ENCODE measurements at regions not wholly inside any gene's neighbourhood (a gene's known extent, or its start where the extent isn't known, plus 50 kb on each side); places are given as distances from the start of the nearest gene placed in this dataset.
"Not testable (repeated sequence)": the region's sequence is repeated elsewhere in the genome, so short reads cannot be mapped to it uniquely, and the experiment has no call there.

- not testable (repeated sequence) for DNase-seq
Observed at GRCh38 chr16:29294400-29294933, 112.0 kb downstream of the NPIPB11 start.

DNA sequence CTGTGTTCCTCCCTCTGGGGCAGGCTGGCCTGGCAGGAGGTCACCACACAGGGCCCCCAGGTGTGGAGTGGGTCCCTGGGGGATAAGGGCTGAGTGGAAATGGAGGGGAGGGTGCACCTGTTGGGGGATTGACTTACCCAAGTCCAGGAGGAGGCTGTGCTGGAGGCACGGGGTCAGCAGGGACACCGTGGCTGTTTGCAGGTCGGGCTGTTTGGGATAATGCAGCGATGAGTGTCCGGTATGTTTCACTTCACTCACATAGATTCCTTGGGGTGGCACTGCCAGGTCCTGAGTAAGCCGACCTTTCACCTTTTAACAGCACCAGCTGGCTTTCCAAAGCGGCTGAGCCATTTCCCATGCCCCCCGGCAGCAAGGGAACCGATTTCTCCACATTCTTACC is 113.0 kb downstream of the NPIPB11 start:
- DNase-seq: not testable (repeated sequence)

DNA sequence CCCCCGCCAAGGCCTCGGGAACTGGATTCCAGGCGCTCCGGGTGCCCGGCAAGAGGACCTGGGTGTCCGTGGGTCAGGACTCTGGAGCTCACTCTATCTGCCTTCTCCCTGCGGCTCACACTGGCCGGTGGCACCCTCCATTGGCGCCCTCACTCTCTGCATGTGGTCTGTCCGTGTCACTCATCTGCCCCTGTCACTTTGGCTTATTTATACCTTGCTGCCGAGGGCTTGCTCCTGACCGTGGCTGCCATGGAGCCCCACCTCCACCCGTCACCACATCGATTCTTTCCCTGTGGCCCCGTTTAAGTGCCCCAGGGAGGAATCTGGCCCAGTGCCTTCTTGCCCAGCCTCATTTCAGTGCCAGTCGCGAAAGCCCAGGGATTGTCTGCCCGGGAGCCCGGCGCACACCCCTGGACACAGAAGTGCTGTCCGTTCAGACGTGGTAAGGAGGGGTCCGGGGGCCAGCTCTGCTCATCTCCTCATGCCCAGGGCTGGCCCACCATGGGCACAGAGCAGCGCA is 113.5 kb downstream of the NPIPB11 start:
- DNase-seq: not testable (repeated sequence)

GRCh38 chr16:29291329-29292271 is 114.9 kb downstream of the NPIPB11 start:
- DNase-seq: peak; percentile 15

DNA sequence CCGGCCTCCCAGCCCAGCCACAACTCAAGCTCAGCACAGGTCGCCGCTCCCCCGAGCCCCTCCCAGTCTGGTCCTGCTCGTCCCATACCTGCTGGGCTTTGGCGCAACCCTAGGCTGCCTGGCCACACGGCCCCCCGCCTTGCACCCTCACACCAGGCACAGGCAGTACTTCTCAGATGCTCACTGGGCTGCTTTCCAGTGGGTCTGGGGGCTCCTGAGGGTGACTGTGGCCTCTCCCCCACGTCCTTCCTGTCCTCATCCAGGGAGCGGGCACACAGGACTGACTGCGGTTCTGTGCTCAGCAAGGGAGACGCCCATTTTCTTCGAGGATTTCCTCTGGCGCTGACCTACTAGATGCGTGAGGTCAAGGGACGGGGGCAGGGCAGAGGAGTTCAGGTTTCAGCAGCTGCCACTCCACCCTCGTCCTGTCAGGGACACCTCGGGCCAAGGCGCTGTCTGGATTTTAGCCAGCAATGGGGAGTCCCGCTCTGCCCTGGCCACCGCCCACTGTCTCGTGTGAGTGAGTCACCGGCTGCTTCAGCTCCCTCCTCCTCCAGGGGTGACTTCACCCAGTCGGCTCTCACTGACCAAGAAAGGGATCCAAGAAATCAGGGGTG is 115.8 kb downstream of the NPIPB11 start:
- DNase-seq: peak; percentile 63

- DNase-seq: not testable (repeated sequence)
Observed at GRCh38 chr16:29289516-29290239, 116.8 kb downstream of the NPIPB11 start.

DNA sequence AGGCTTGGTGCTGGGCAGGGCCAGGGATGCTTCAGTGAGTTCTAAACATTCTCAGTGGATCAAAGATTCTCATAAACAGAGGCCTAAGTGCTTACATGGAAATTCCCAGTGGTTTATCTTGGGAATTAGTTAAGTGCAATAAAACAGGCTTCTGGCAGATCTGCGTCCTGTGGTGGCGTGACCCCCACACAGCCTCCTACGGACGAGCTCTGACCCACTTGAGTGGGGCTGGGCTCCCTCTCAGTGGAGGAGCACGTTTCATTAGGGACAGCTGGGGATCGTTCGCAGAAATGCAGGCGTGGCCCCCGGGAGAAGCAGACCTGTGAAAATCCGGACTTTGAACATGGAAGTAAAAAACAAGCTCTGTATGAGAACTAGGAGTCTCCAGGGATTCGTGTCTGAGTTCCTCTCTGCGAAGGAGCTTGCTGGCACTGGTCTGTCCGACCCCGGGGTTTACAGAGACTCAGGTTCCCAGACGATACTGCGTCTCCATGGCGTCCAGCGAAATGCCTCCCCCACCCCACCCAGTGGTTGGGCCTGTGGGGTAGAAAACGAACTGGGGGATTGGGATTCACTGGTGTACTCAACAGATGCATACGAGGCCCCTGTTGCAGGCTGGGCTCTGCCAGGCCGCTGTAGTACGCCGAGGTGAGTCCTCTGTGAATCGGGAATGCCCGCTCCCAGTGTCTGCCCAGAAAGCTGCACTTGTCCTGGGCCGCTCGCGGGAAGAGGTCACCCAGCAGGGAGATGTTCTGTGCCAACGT is 117.6 kb downstream of the NPIPB11 start:
- DNase-seq: not testable (repeated sequence)

DNA sequence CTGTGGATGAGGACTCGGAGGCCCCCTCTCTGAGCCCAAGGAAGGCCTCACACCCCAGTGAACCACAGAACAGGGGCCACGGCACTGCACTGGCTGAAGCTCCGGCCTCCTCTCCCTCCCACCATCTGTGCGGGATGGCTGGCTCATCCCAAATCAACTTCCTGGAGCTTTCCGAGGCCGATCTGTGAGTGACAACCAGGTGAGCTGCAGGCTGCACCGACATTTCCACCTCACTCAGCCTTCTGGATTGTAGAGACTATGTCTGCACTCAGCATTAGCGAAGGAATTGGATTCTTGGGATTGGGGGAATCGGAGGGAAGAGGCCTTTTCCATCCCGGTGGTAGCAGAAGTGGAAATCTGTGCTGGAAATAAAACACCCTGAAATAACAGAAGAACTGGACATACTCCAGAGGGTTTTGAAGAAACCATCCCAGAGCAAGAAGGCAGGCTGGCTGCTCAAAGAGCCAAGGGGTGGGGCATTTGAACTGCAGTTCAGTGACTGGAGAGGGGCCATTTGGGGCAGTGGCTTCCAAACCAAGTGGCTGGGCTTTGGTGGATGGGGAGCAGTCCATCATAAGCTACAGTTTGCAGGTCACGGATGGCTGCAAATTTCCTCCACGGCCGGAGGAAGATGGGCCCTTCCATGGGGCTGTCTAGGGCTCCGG is 118.5 kb downstream of the NPIPB11 start:
- DNase-seq: not testable (repeated sequence)

- not testable (repeated sequence) for DNase-seq
Observed at GRCh38 chr16:29287246-29287645, 119.3 kb downstream of the NPIPB11 start.

DNA sequence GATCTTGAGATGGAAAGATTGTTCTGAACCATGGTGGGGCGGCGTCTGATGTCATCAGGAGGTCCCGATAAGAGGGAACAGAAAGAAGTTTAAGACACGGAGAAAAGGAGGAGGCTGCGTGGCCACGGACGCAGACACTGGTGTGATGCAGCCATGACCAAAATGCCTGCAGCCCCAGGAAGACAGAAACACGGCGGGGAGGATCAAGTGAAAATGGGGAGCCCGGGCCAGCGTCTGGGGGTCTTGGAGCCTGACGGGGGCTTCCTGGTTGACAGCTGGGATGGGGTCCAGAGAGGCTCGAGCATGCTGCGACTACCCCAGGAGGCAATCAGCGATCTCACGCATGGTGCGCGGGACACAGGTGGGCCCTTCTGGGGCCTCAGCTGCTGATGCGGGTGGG is 119.7 kb downstream of the NPIPB11 start:
- DNase-seq: not testable (repeated sequence)

DNA sequence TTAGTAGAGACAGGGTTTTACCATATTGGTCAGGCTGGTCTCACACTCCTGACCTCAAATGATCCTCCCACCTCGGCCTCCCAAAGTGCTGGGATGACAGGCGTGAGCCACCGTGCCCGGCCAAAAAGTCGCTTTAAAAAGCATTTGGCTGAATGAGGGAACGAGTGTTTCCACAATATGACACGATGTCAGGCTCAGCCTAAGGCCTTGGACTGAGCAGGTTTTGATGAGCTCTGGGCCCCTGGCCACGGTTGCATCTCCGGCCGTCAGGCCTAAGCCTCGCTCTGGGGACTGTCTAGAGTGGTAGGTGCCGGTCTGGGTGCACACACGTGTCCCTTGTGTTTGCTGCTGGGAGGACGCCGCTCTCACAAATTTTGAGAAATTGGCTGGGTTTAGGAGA is 120.3 kb downstream of the NPIPB11 start:
- DNase-seq: not testable (repeated sequence)

DNA sequence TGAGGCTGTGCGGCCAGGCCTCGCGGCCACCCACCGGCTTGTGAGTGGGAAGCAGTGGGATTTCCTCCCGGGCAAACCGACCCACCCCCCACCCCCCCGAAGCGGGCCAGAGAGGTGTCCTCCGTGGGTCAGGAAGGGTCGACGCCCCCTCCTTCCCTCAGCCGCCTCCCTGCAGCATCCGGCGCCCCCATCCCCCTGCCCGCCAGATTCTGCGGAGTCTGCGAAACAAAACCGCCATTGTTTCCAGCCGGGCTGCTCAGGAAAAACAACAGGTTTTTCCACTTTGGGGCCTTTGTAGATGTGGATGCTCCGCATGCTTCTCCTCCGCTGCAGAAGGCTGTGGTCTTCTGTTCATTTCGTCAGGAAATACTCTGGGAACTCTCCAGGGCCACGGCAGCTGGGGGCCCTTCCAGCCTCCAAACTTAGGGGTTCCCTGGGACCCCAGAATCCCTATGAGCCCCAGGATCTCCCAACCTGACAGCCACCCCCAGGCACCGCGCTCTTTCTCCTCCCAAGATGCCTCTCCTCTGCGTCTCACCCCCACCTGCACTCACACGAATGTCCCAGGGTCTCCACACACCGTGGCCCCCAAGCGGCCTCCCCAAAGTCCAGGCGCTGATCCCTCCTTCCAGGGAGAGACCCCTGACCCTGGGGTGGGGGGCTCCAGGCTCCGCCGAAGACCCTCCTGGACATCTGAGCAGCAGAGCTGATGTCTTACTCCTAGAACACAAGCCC is 121.2 kb downstream of the NPIPB11 start:
- DNase-seq: peak; percentile 6

- DNase-seq: not testable (repeated sequence)
Observed at GRCh38 chr16:29284723-29285122, 121.8 kb downstream of the NPIPB11 start.

DNA sequence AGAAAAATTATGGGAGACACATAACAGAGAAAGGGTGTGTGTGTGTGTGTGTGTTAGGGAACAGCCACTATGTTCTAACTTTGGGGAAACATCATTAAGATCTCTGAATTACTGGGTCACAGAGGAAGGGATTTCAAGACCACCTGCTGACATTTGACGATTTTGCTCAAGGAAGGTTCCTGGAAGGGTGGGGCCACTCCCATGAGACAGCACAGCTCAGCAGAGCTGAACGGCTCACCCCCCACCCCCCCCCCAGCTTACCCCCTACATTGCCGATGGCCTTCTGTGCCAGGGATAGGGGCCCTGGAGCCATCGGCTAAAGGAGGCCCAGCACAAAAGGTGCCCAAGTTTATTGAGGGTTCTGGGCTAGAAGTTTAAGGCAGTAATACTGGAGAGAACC is 122.4 kb downstream of the NPIPB11 start:
- not testable (repeated sequence) for DNase-seq

GRCh38 chr16:29278097-29278871 is 128.2 kb downstream of the NPIPB11 start:
- DNase-seq: not testable (repeated sequence)

DNA sequence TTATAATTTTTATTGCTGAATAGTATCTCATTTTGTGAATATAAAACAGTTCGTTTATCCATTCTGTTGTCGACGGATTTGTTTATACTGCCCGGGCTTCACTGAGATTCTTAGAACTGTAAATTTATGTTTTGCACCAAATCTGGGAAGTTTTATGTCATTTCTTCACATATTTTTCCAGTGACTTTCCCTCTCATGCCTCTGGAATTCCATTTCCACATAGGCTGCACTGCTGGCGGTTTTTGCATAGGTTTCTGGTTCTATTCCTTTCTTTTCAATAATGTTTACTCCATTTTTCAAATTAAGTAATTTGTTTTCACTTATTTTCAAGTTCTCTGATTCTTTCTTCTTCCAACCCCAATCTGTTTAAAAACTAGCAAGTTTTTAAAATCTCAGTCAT is 130.1 kb downstream of the NPIPB11 start:
- not testable (repeated sequence) for DNase-seq

GRCh38 chr16:29274055-29275035 is 132.2 kb downstream of the NPIPB11 start:
- not testable (repeated sequence) for DNase-seq

- not testable (repeated sequence) for DNase-seq
Observed at GRCh38 chr16:29273298-29274054, 133.0 kb downstream of the NPIPB11 start.
